ENCODE measurements at regions not wholly inside any gene's neighbourhood (a gene's known extent, or its start where the extent isn't known, plus 50 kb on each side); places are given as distances from the start of the nearest gene placed in this dataset.

DNA sequence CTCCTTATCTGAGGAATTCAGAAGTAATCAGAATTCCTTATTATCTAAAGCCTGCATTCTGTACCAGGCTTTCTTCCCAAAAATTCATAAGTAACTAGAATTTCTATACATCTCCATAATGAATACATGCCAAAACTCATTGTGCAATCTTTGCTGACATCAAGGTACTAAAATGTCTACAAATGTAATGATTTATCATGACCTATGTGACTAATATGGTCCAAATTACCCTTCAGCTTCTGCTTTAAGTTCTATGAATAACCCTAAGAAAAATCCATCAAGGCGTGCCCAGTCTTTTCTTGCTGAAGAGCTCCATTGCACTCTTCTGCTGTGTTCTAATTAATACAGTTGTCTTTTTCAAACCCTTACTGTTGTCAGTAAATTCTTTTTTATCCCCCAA lies 58.5 kb upstream of the SLITRK1 start:
- no peak overlapping the region for H3K27ac ChIP-seq
- no peaks in the 10 kb centered on the region for H3K4me1 ChIP-seq (replicated peaks in 1 of 2)
- intact Hi-C loops (cut with DNase I) = no loop called here
- no peaks in the 10 kb centered on the region for H3K9me3 ChIP-seq (replicated peaks in 1 of 3)
- H3K36me3 ChIP-seq (replicated peaks in 1 of 2) = no peaks in the 10 kb centered on the region
- no peaks in the 10 kb centered on the region for H3K27me3 ChIP-seq
- TF ChIP-seq, protein P1, sequence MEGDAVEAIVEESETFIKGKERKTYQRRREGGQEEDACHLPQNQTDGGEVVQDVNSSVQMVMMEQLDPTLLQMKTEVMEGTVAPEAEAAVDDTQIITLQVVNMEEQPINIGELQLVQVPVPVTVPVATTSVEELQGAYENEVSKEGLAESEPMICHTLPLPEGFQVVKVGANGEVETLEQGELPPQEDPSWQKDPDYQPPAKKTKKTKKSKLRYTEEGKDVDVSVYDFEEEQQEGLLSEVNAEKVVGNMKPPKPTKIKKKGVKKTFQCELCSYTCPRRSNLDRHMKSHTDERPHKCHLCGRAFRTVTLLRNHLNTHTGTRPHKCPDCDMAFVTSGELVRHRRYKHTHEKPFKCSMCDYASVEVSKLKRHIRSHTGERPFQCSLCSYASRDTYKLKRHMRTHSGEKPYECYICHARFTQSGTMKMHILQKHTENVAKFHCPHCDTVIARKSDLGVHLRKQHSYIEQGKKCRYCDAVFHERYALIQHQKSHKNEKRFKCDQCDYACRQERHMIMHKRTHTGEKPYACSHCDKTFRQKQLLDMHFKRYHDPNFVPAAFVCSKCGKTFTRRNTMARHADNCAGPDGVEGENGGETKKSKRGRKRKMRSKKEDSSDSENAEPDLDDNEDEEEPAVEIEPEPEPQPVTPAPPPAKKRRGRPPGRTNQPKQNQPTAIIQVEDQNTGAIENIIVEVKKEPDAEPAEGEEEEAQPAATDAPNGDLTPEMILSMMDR (IDR thresholded peaks at IDR 0.05) = no peak
- TF ChIP-seq POLR2A (IDR thresholded peaks at IDR 0.05) = no peak
- no peak overlapping the region for H3K4me3 ChIP-seq
- 77 to 93% (median 90%) methylated on average over 1 of the region's 1 CpG for WGBS, 4 donors
- DNase-seq = no peak

DNA sequence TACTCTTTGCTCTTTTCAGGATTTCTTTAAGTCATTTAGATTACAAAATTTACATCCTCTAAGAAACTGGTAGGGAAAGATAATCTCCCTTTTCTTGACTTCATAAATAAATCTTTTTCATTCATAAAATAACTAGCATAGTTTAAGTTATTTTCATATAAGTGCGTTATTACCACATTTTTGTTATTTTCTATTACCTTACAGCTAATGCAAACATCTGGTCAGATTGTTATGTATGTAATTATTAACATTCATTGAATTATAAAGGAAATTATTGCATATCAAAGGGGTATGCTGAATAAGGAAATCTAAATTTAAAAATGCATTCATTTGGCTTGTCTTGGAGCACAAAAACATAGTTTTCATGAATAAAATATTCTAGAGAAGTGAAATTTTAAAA lies 55.3 kb upstream of the SLITRK1 start:
- Histone ChIP-seq H3K27ac (no peak overlapping the region), H3K4me1 (replicated peaks in 1 of 2) (no peaks in the 10 kb centered on the region), H3K27me3 (no peaks in the 10 kb centered on the region), H3K4me3 (no peak overlapping the region), H3K9me3 (replicated peaks in 1 of 3) (no peaks in the 10 kb centered on the region), H3K36me3 (replicated peaks in 1 of 2) (no peaks in the 10 kb centered on the region)
- WGBS, 4 donors = 73 to 83% (median 80%) methylated on average over 1 of the region's 1 CpG
- TF ChIP-seq, protein P1 (IDR thresholded peaks at IDR 0.05) = no peak
- TF ChIP-seq POLR2A (IDR thresholded peaks at IDR 0.05) = no peak
- DNase-seq = no peak
- intact Hi-C loops (cut with DNase I) = no loop called here

DNA sequence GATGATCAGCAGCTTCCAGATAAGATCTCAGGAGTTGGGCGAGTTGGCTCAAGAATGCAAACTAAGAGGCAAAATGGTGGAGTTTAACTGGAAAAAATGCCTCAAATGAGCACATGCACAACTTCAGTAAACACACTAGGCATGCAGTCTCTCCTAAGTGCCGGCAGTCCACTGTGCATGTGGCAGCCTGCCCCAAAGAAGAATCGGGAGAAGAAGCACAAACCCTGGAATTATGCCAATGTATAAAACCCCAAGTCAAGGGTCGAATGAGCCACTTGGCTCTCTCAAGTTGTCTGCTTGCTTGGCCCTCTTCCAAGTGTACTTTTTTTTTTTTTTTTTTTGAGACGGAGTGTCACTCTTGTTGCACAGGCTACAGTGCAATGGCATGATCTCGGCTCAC lies 53.3 kb upstream of the SLITRK1 start:
- intact Hi-C loops (cut with DNase I) = no loop called here
- no peaks in the 10 kb centered on the region for H3K36me3 ChIP-seq (replicated peaks in 1 of 2)
- H3K4me3 ChIP-seq = no peak overlapping the region
- no peaks in the 10 kb centered on the region for H3K27me3 ChIP-seq
- no peak for TF ChIP-seq POLR2A (IDR thresholded peaks at IDR 0.05)
- TF ChIP-seq, protein P1 (IDR thresholded peaks at IDR 0.05) = no peak
- WGBS, 4 donors = 69 to 78% (median 76%) methylated on average over 5 to 6 of the region's 6 CpGs
- H3K9me3 ChIP-seq (replicated peaks in 1 of 3) = no peaks in the 10 kb centered on the region
- no peaks in the 10 kb centered on the region for H3K4me1 ChIP-seq (replicated peaks in 1 of 2)
- no peak for DNase-seq
- H3K27ac ChIP-seq = no peak overlapping the region

Data from adrenal gland (tissue), 9 donors.